PC-9 (cell line): ENCODE measurements at regions not wholly inside any gene's neighbourhood (a gene's known extent, or its start where the extent isn't known, plus 50 kb on each side); places are given as distances from the start of the nearest gene placed in this dataset.

Experiments
- BruUV-seq: library from RNA; stranded (reverse); fragments of 400-500 nt; replicated peaks from 2 replicates; lab custom pipeline; 2021; lab: Mats Ljungman, UMichigan
- CTCF ChIA-PET: fragments of 300-600 bp; sonication (Branson Sonifier 250); formaldehyde crosslinking; loops from one replicate; lab custom pipeline; 2022; ENCODE audit warnings: antibody characterized with exemption; lab: Charles Lee
- POLR2A ChIA-PET: fragments of 300-600 bp; sonication (Branson Sonifier 250); formaldehyde crosslinking; loops from one replicate; lab custom pipeline; 2022; ENCODE audit warnings: antibody characterized with exemption; ENCODE audit not compliant: unreplicated experiment; lab: Charles Lee
- DNase-seq, 2 experiments: peaks; one replicate each; pipeline versions ENCODE4 v3.0.0 to v3.0.0-alpha.2; 2015 to 2022; ENCODE audit warnings: mixed read lengths in 1 of 2
- H2AFZ ChIP-seq: fragments of 200-600 bp; sonication (generic); 2 replicates; pipeline ENCODE4 v1.8.1; 2017; ENCODE audit warnings: antibody characterized with exemption
- H3F3A ChIP-seq: fragments of 200-600 bp; sonication (generic); 2 replicates; pipeline ENCODE4 v1.8.1; 2017; ENCODE audit warnings: antibody characterized with exemption, mild to moderate bottlenecking, low read depth; ENCODE audit not compliant: insufficient read depth
- H3K27ac ChIP-seq: fragments of 200-600 bp; sonication (generic); 2 replicates; pipeline ENCODE4 v1.6.1; 2016; ENCODE audit warnings: mixed run types
- H3K27me3 ChIP-seq: fragments of 200-600 bp; sonication (generic); 2 replicates; pipeline ENCODE4 v1.6.1; 2016; ENCODE audit warnings: low read depth, mixed run types; ENCODE audit not compliant: insufficient read depth
- H3K36me3 ChIP-seq: fragments of 200-600 bp; sonication (generic); 2 replicates; pipeline ENCODE4 v1.6.1; 2016; ENCODE audit warnings: low read depth, mixed run types
- H3K4me1 ChIP-seq: fragments of 200-600 bp; sonication (generic); replicated peaks from 2 replicates; pipeline ENCODE4 v1.6.1; 2016; ENCODE audit warnings: mixed run types; ENCODE audit not compliant: insufficient read depth
- H3K4me2 ChIP-seq: fragments of 200-600 bp; sonication (generic); 2 replicates; pipeline ENCODE4 v1.6.1; 2017; ENCODE audit warnings: mixed run types
- H3K4me3 ChIP-seq: fragments of 200-600 bp; sonication (generic); 2 replicates; pipeline ENCODE4 v1.6.1; 2016; ENCODE audit warnings: mixed run types
- H3K79me2 ChIP-seq: fragments of 200-600 bp; sonication (generic); 2 replicates; pipeline ENCODE4 v1.6.1; 2017; ENCODE audit warnings: low read depth, mixed run types
- H3K9me2 ChIP-seq: fragments of 200-600 bp; sonication (generic); 2 replicates; pipeline ENCODE4 v1.8.1; 2017; ENCODE audit warnings: mild to moderate bottlenecking; ENCODE audit not compliant: insufficient read depth
- H3K9me3 ChIP-seq: fragments of 200-600 bp; sonication (generic); 2 replicates; pipeline ENCODE4 v1.8.1; 2016; ENCODE audit warnings: low read depth; ENCODE audit not compliant: insufficient read depth
- H4K20me1 ChIP-seq: fragments of 200-600 bp; sonication (generic); 2 replicates; pipeline ENCODE4 v1.8.1; 2017; ENCODE audit not compliant: insufficient read depth
- EZH2 ChIP-seq: fragments of 200-600 bp; sonication (generic); IDR thresholded peaks from 2 replicates; pipeline ENCODE4 v1.8.0; 2017; ENCODE audit warnings: antibody characterized with exemption, low read depth
- intact Hi-C: fragments of 100-400 bp; cut with micrococcal nuclease; formaldehyde crosslinking; loops from one replicate; pipeline ENCODE4 v1.10.0; 2022; ENCODE audit not compliant: unreplicated experiment
- TF ChIP-seq, protein P1 (sequence below): fragments of 200-600 bp; sonication (generic); conservative IDR thresholded peaks from 2 replicates; pipeline ENCODE4 v1.6.1; 2017; ENCODE audit warnings: mixed run types, antibody characterized with exemption, mild to moderate bottlenecking, moderate library complexity

DNA sequence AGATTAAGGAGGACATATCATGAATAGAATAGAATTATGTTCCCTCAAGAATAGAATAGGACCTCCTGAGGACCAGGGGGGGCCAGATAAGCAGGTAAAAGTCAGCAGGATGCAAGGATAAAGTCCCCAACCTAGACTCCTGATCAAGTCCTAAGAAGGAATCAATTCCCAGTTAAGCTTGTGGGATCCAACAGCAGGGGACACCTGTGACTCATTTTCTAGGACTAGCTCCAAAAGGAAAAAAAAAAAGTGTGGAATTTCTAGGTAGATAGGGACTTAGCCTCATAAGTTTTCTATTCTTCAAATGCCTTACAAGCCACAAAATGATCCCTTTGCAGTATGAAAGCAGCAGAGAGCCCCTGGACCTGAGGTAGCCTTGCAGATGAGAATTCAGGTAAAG, 336.2 kb downstream of the WDR11 start:
- intact Hi-C loops: no loop called here
- ChIA-PET CTCF (no interaction called here), POLR2A (no interaction called here)
- Histone ChIP-seq H3K79me2 (no peaks in the 10 kb centered on the region), H3K9me3 (no peaks in the 10 kb centered on the region), H3K27me3 (peaks cover 13% of the 10 kb centered on the region; the same call in 1 of the 2 replicates), H3K27ac (no peak overlapping the region), H2AFZ (no peak overlapping the region), H3K4me2 (no peak overlapping the region), H3K36me3 (no peaks in the 10 kb centered on the region), H4K20me1 (no peaks in the 10 kb centered on the region), H3K4me3 (no peak overlapping the region), H3K4me1 (no peaks in the 10 kb centered on the region), H3F3A (no peaks in the 10 kb centered on the region), H3K9me2 (no peaks in the 10 kb centered on the region)
- no TSS peak for BruUV-seq
- TF ChIP-seq, protein P1, sequence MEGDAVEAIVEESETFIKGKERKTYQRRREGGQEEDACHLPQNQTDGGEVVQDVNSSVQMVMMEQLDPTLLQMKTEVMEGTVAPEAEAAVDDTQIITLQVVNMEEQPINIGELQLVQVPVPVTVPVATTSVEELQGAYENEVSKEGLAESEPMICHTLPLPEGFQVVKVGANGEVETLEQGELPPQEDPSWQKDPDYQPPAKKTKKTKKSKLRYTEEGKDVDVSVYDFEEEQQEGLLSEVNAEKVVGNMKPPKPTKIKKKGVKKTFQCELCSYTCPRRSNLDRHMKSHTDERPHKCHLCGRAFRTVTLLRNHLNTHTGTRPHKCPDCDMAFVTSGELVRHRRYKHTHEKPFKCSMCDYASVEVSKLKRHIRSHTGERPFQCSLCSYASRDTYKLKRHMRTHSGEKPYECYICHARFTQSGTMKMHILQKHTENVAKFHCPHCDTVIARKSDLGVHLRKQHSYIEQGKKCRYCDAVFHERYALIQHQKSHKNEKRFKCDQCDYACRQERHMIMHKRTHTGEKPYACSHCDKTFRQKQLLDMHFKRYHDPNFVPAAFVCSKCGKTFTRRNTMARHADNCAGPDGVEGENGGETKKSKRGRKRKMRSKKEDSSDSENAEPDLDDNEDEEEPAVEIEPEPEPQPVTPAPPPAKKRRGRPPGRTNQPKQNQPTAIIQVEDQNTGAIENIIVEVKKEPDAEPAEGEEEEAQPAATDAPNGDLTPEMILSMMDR: no peak
- TF ChIP-seq EZH2: no peak
- no peak for DNase-seq

DNA sequence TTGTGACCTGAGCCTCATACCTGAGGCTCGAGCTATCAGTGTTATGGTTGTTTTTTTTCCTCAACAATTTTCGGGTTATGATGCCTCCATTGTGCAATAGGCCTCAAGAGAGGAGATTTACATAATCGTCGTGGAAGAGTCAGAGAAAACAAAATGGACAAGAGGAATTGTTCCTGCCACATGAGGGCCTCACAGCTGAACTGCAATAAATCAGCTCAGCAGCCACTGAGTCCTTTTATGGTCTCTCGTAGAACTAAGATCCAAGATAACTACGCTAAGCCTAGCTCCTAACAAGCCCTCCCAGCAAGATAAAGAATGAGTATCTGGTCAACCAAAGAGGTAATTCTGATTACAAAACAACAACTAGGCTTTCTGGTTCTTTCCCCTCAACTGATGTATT, 336.8 kb downstream of the WDR11 start:
- Histone ChIP-seq H3F3A (no peaks in the 10 kb centered on the region), H3K4me1 (no peaks in the 10 kb centered on the region), H2AFZ (no peak overlapping the region), H3K9me3 (no peaks in the 10 kb centered on the region), H4K20me1 (no peaks in the 10 kb centered on the region), H3K36me3 (no peaks in the 10 kb centered on the region), H3K4me3 (no peak overlapping the region), H3K27ac (no peak overlapping the region), H3K4me2 (no peak overlapping the region), H3K9me2 (no peaks in the 10 kb centered on the region), H3K79me2 (no peaks in the 10 kb centered on the region), H3K27me3 (peaks cover 13% of the 10 kb centered on the region; the same call in 1 of the 2 replicates)
- ChIA-PET POLR2A (no interaction called here), CTCF (no interaction called here)
- TF ChIP-seq, protein P1: no peak
- TF ChIP-seq EZH2: no peak
- intact Hi-C loops: no loop called here
- no TSS peak for BruUV-seq
- no peak for DNase-seq

DNA sequence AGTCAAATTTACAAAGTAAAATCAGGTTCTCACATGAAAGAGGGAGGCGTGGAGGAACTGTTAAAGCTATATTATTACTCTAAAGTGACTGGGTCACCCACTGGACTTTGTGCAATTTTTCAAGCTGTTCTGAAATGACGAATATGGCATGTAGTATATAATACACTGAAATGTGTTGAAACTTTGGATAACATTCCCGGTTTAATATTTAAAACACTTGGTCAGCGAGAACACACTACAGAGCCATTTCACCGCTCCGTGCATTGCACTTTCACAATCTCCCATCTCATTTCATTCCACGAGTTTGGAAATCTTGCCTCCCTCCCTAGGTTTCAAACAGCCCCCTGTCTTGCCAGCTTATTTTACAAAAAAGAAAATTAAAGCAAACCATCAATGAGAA, 337.9 kb downstream of the WDR11 start:
- no peaks in the 10 kb centered on the region for H3K9me2 ChIP-seq
- no peaks in the 10 kb centered on the region for H3K4me1 ChIP-seq
- H3K4me2 ChIP-seq: no peak overlapping the region
- intact Hi-C loops: no loop called here
- H2AFZ ChIP-seq: no peak overlapping the region
- no peaks in the 10 kb centered on the region for H3K36me3 ChIP-seq
- DNase-seq: no peak
- BruUV-seq: no TSS peak
- POLR2A ChIA-PET: no interaction called here
- H3K79me2 ChIP-seq: no peaks in the 10 kb centered on the region
- no peaks in the 10 kb centered on the region for H3K9me3 ChIP-seq
- TF ChIP-seq, protein P1: no peak
- TF ChIP-seq EZH2: no peak
- H3K4me3 ChIP-seq: no peak overlapping the region
- H3F3A ChIP-seq: no peaks in the 10 kb centered on the region
- no peak overlapping the region for H3K27ac ChIP-seq
- CTCF ChIA-PET: no interaction called here
- H4K20me1 ChIP-seq: no peaks in the 10 kb centered on the region
- H3K27me3 ChIP-seq: peaks cover 13% of the 10 kb centered on the region; the same call in 1 of the 2 replicates
